ENCODE measurements at regions not wholly inside any gene's neighbourhood (a gene's known extent, or its start where the extent isn't known, plus 50 kb on each side); places are given as distances from the start of the nearest gene placed in this dataset.

- no peak for TF ChIP-seq JUND (IDR thresholded peaks at IDR 0.05; ENCODE audit: low read depth)
- in situ Hi-C loops (cut with HindIII; ENCODE audit: low pct_unique_long_range_greater_than_20kb, low sequenced_read_pairs) = no loop called here
- no peak for DNase-seq (ENCODE audit: low read depth in 1 of 2, low spot score in 1 of 2)
Measured at GRCh38 chr5:125712397-125712796, 710.8 kb upstream of the GRAMD2B start.

GRCh38 chr5:125713109-125713805 is 710.0 kb upstream of the GRAMD2B start:
- no peak for TF ChIP-seq JUND (IDR thresholded peaks at IDR 0.05; ENCODE audit: low read depth)
- in situ Hi-C loops (cut with HindIII; ENCODE audit: low pct_unique_long_range_greater_than_20kb, low sequenced_read_pairs) = no loop called here
- DNase-seq (ENCODE audit: low read depth in 1 of 2, low spot score in 1 of 2) = no peak

GRCh38 chr5:125715216-125715615 is 708.0 kb upstream of the GRAMD2B start:
- DNase-seq (ENCODE audit: low read depth in 1 of 2, low spot score in 1 of 2) = no peak
- TF ChIP-seq JUND (IDR thresholded peaks at IDR 0.05; ENCODE audit: low read depth) = no peak
- in situ Hi-C loops (cut with HindIII; ENCODE audit: low pct_unique_long_range_greater_than_20kb, low sequenced_read_pairs) = no loop called here

GRCh38 chr5:125717209-125717608 is 706.0 kb upstream of the GRAMD2B start:
- no peak for DNase-seq (ENCODE audit: low read depth in 1 of 2, low spot score in 1 of 2)
- TF ChIP-seq JUND (IDR thresholded peaks at IDR 0.05; ENCODE audit: low read depth) = no peak
- in situ Hi-C loops (cut with HindIII; ENCODE audit: low pct_unique_long_range_greater_than_20kb, low sequenced_read_pairs) = no loop called here

- DNase-seq (ENCODE audit: low read depth in 1 of 2, low spot score in 1 of 2) = peak; percentile 11 to 76
- in situ Hi-C loops (cut with HindIII; ENCODE audit: low pct_unique_long_range_greater_than_20kb, low sequenced_read_pairs) = no loop called here
Measured at GRCh38 chr5:125719681-125720347, 703.4 kb upstream of the GRAMD2B start.

GRCh38 chr5:125720348-125720685 is 702.9 kb upstream of the GRAMD2B start:
- TF ChIP-seq JUND (IDR thresholded peaks at IDR 0.05; ENCODE audit: low read depth) = no peak
- DNase-seq (ENCODE audit: low read depth in 1 of 2, low spot score in 1 of 2) = no peak
- in situ Hi-C loops (cut with HindIII; ENCODE audit: low pct_unique_long_range_greater_than_20kb, low sequenced_read_pairs) = no loop called here

More at GRCh38 chr5:125719681-125720347, 703.4 kb upstream of the GRAMD2B start:
- TF ChIP-seq JUND (IDR thresholded peaks at IDR 0.05; ENCODE audit: low read depth) = no peak

GRCh38 chr5:125720721-125721120 is 702.5 kb upstream of the GRAMD2B start:
- no peak for TF ChIP-seq JUND (IDR thresholded peaks at IDR 0.05; ENCODE audit: low read depth)
- no peak for DNase-seq (ENCODE audit: low read depth in 1 of 2, low spot score in 1 of 2)
- in situ Hi-C loops (cut with HindIII; ENCODE audit: low pct_unique_long_range_greater_than_20kb, low sequenced_read_pairs) = no loop called here

GRCh38 chr5:125722550-125722949 is 700.7 kb upstream of the GRAMD2B start:
- DNase-seq (ENCODE audit: low read depth in 1 of 2, low spot score in 1 of 2) = no peak
- in situ Hi-C loops (cut with HindIII; ENCODE audit: low pct_unique_long_range_greater_than_20kb, low sequenced_read_pairs) = no loop called here
- TF ChIP-seq JUND (IDR thresholded peaks at IDR 0.05; ENCODE audit: low read depth) = no peak

- DNase-seq (ENCODE audit: low read depth in 1 of 2, low spot score in 1 of 2) = peak in 1 of 2 experiments; percentile 38
- in situ Hi-C loops (cut with HindIII; ENCODE audit: low pct_unique_long_range_greater_than_20kb, low sequenced_read_pairs) = no loop called here
Measured at GRCh38 chr5:125725691-125726090, 697.5 kb upstream of the GRAMD2B start.

GRCh38 chr5:125743939-125744338 is 679.3 kb upstream of the GRAMD2B start:
- TF ChIP-seq JUND (IDR thresholded peaks at IDR 0.05; ENCODE audit: low read depth) = no peak
- in situ Hi-C loops (cut with HindIII; ENCODE audit: low pct_unique_long_range_greater_than_20kb, low sequenced_read_pairs) = no loop called here

More at GRCh38 chr5:125725691-125726090, 697.5 kb upstream of the GRAMD2B start:
- TF ChIP-seq JUND (IDR thresholded peaks at IDR 0.05; ENCODE audit: low read depth) = no peak

GRCh38 chr5:125746917-125747316 is 676.3 kb upstream of the GRAMD2B start:
- DNase-seq (ENCODE audit: low read depth in 1 of 2, low spot score in 1 of 2) = no peak
- in situ Hi-C loops (cut with HindIII; ENCODE audit: low pct_unique_long_range_greater_than_20kb, low sequenced_read_pairs) = no loop called here
- no peak for TF ChIP-seq JUND (IDR thresholded peaks at IDR 0.05; ENCODE audit: low read depth)

More at GRCh38 chr5:125743939-125744338, 679.3 kb upstream of the GRAMD2B start:
- DNase-seq (ENCODE audit: low read depth in 1 of 2, low spot score in 1 of 2) = no peak

GRCh38 chr5:125750147-125750860 is 672.9 kb upstream of the GRAMD2B start:
- DNase-seq (ENCODE audit: low read depth in 1 of 2, low spot score in 1 of 2) = no peak
- in situ Hi-C loops (cut with HindIII; ENCODE audit: low pct_unique_long_range_greater_than_20kb, low sequenced_read_pairs) = no loop called here
- no peak for TF ChIP-seq JUND (IDR thresholded peaks at IDR 0.05; ENCODE audit: low read depth)

GRCh38 chr5:125750861-125751186 is 672.4 kb upstream of the GRAMD2B start:
- TF ChIP-seq JUND (IDR thresholded peaks at IDR 0.05; ENCODE audit: low read depth) = no peak

More at GRCh38 chr5:125750861-125751186, 672.4 kb upstream of the GRAMD2B start:
- DNase-seq (ENCODE audit: low read depth in 1 of 2, low spot score in 1 of 2) = no peak
- in situ Hi-C loops (cut with HindIII; ENCODE audit: low pct_unique_long_range_greater_than_20kb, low sequenced_read_pairs) = no loop called here
